ENCODE measurements at regions not wholly inside any gene's neighbourhood (a gene's known extent, or its start where the extent isn't known, plus 50 kb on each side); places are given as distances from the start of the nearest gene placed in this dataset.
"Not testable (repeated sequence)": the region's sequence is repeated elsewhere in the genome, so short reads cannot be mapped to it uniquely, and the experiment has no call there.

- DNase-seq = no peak
Observed at GRCh38 chr3:27779176-27779575, 57.1 kb upstream of the EOMES start.

DNA sequence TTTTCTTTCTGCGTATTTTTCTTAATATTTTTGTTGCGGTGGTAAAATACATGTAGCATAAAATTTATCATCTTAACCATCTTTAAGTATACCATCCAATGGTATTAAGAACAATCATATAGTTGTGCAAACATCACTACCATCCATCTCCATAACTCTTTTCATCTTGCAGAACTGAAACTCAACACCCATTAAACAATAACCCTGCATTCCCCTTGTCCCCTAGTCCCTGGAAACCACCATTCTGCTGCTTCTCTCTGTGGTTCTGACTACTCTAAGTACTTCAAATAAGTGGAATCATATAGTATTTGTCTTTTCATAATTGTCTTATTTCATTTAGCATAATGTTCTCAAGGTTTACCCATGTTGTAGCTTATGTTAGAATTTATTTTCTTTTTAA, 67.3 kb upstream of the EOMES start:
- DNase-seq = no peak

DNA sequence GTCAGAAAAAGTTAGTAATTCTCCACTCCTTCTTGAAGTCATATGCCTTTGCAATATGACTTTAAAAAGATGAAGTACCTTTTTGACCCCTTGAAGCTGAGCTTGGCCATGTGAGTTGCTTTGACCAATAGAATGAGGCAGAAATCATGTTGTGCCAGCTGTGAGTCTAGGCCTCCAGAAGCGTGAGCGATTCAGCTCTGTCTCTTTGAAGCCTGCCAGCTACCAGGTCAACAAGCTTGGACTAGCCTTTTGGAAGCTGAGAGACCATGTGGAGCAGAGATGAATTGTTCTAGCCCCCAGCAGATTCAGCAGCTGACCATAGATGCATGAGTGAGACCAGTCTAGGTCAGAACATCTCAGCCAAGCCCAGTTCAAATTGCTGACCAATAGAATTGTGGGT, 69.8 kb upstream of the EOMES start:
- no peak for DNase-seq

- DNase-seq = no peak
Observed at GRCh38 chr3:27792869-27793268, 70.7 kb upstream of the EOMES start.

DNA sequence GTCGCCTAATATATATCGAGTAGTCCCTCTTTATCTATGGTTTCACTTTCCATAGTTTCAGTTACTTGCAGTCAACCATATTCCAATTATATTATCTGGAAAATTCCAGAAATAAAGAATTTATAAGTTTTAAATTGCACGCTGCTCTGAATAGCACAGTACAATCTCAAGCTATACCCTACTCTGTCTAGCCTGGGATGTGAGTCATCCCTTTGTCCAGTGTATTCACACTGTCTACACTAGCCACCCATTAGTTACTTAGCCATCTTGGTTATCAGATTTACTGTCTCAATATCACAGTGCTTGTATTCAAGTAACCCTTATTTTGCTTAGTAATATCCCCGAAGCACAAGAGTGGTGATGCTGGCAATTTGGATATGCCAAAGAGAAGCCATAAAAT, 72.1 kb upstream of the EOMES start:
- no peak for DNase-seq

DNA sequence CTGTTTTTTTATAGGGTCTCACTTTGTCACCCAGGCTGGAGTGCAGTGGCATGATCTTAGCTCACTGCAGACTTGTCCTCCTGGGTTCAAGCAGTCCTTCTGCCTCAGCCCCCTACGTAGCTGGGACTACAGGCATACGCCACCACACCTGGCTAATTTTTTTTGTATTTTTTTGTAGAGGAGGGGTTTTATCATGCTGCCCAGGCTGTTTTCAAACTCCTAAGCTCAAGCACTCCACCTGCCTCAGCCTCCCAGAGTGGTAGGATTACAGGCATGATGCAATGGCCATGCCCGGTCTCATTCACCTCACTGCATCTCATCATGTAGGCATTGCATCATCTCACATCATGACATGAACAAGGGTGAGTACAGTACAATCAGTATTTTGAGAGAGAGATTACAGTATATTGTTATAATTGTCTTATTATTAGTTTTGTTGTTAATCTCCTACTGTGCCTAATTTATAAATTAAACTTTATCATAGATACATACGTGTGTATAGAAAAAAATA, 74.3 kb upstream of the EOMES start:
- no peak for DNase-seq

DNA sequence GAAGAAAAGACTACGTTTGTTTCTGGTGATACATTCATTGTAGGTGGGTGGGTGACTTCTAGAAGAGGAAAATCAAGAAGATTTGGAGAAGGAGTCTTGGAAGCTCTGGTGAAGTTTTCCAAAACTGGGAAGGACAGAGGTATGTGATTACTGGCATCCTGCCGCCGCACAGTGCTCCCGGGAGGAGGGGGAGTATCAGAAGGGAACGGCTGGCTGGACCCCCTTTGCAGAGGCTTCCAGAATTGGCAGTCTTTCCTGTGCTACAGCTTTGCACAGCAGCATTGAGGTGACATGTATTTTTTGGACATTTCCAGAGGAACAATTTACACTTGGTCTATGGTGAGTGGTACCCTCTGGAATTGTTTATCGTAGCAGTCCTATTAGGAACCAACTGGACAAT, 75.7 kb upstream of the EOMES start:
- no peak for DNase-seq

DNA sequence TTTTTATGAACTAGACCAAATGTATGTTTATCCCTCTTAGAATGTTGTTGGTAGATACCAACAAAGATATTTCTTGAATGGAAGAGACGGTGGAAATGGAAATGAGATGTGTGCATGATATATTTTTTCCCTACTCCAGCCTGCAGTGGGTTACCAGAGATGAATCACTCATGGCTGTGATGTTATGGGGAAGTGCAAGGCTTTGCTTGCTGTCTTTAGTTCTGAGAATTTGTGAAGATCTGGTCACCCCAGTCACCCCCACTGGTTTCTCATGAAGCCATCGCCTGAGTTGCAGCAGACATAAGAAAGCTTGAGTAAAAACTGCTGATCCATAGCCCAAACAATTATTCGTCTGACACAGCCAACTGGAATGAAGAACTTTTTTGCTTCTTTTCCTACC, 78.1 kb upstream of the EOMES start:
- no peak for DNase-seq

DNA sequence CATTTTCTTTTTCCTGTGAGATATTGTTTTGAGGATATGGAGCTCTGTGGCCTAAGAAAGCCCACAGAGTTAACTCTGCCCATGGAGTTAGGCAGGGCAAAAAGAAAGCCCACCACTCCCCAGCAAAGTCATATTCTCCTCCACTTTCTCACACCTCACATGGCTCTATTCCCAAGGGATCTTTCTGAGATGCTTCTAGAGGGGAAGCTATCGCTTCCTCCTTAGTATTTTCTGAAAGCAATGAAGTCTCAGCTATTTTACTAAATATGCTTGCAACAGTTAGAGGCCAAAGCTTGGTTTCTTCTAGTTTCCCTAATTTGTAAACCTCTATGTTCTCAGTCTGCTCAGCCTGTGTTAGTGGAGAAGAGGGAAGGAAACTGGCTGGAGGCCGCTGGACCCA, 80.3 kb upstream of the EOMES start:
- no peak for DNase-seq

- DNase-seq = no peak
Observed at GRCh38 chr3:27802849-27803248, 80.7 kb upstream of the EOMES start.

DNA sequence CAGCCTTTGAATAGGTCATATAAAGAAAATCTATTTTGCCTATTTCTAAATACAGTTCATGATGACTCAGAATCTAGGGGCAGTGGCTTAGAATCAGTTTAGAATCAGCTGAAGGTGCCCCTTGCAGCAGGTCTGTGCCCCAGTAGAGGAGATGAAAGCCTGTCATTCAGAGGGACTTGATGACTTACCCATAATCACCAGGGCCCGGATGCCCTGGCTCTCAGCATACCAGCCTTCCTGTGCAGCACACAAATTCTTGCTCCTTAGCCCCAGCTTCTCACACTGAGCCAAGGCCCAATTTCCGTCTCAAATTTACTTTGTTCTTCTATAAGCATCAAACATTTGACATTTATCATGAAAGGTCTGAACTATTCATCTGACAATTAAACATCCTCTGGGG, 83.2 kb upstream of the EOMES start:
- no peak for DNase-seq

GRCh38 chr3:27813255-27813654, 91.1 kb upstream of the EOMES start:
- DNase-seq = no peak

DNA sequence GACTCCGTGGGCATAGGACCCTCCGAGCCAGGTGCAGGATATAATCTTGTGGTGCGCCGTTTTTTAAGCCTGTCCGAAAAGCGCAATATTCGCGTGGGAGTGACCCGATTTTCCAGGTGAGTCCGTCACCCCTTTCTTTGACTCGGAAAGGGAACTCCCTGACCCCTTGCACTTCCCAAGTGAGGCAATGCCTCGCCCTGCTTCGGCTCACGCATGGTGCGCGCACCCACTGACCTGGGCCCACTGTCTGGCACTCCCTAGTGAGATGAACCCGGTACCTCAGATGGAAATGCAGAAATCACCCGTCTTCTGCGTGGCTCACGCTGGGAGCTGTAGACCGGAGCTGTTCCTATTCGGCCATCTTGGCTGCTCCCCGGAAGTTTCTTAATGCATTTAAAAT, 99.5 kb upstream of the EOMES start:
- not testable (repeated sequence) for DNase-seq

DNA sequence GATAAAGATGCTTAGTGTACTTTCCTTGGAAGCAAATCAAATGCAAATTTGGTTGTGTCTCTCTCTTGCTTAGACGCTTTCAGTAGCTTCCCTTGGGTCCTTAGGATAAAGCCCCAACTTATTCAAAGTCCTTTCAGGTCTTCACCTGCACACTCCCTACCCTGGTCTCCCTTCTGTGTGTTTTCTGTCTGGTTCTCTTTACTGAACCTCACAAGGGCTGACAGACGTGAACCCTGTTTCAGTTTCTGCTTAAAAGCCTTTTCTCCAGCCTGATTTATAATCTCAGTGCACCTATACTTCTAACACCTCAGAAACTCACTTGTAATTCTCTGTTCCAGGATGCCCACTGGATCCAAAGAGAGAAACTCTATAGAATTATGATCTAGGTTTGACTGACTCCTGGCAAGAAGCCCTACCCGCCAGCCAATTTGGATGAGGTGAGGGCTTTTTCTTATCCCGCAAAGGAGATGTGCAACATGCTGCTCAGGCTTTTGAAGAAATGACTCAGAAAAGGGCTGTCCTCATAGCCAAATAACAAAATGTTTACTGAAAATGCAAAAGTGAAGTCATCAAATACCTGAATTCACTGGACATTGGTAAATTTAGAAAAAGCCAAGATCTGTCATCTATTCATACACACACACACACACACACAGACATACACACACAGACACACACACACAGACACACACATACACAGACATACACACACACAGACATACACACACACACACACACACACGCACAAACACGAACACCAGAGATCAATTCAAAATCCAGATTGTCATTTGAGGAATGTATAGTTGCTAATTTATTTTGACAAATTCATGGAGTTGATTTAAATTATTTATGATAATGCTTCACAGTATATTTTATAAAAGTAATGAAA, 102.4 kb upstream of the EOMES start:
- no peak for DNase-seq

DNA sequence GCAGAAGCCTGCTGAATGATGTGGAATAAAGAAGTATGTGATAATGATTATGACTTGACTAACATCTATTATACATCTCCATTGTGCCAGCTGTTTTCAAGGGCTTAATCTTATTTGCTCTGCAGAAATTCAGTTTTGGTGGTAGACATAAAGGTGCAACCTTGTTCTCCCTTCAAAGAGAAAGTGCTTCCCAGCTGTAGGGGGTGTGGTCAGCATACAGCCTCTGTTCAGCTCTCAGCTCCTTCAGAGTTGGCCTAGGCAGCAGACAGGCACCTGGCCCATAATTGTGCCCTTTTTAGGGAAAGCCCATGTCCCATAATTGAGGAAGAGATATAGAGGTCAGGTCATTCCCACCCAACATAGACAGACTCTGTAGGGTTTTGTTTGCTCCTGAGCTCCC, 104.3 kb upstream of the EOMES start:
- DNase-seq = no peak

- DNase-seq = no peak
Observed at GRCh38 chr3:27827041-27827440, 104.9 kb upstream of the EOMES start.

DNA sequence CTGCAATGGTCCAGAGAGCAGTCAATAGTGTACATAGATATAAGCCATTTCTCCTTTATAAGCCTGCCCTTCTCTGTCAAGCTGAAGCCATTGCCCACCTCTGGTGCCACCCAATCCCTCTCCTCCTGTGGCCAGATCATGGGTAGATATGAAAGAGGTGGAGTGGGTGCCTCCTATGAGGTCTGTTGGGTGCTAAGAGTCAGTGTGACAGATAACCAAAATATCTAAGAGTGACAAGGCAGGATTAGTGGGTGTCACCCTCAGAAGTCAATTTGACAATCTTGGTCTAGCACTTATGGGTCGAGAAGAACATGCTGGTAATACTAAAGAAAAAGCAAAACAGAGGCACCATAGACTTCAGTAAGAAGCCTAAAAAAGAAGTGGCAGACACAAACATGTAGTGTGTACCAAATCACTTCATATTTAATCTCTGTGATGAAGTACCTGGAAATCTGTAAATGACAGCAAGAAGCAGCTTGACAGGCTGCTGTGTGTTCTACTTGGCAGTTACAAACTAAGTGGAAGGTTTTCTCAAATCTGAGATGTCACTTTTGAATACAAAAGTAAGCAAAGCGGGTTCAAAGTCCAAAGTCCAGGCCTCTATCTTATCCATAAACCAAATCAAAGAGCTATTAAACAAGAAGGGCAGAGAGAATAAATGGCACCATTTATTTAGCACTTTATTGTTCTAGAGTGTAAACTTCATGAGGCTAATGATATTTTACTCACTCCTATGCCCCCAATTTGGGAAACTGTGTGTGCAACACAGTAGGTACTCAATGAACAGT, 118.9 kb upstream of the EOMES start:
- no peak for DNase-seq

GRCh38 chr3:27844052-27844675, 122.0 kb upstream of the EOMES start:
- no peak for DNase-seq

GRCh38 chr3:27847697-27848096, 125.6 kb upstream of the EOMES start:
- DNase-seq = no peak

- DNase-seq = no peak
Observed at GRCh38 chr3:27848826-27849225, 126.7 kb upstream of the EOMES start.

- no peak for DNase-seq
Observed at GRCh38 chr3:27859821-27860220, 137.7 kb upstream of the EOMES start.

GRCh38 chr3:27861046-27862036, 139.2 kb upstream of the EOMES start:
- no peak for DNase-seq
